Right ventricle myocardium inferior (tissue), 1 donor: ENCODE measurements at regions not wholly inside any gene's neighbourhood (a gene's known extent, or its start where the extent isn't known, plus 50 kb on each side); places are given as distances from the start of the nearest gene placed in this dataset.
"Not testable (repeated sequence)": the region's sequence is repeated elsewhere in the genome, so short reads cannot be mapped to it uniquely, and the experiment has no call there.

ENCODE experiments used
- ATAC-seq: fragments of 200-7000 bp; cut with Tn5 transposase; one replicate; pipeline ENCODE4 v1.9.1; 2020; ENCODE audit warnings: mild to moderate bottlenecking, moderate library complexity
- DNase-seq: peaks from one replicate; pipeline ENCODE4 v3.0.0; 2021; ENCODE audit errors: missing footprints
- intact Hi-C: fragments of 100-400 bp; cut with DNase I; formaldehyde crosslinking; loops from one replicate; pipeline ENCODE4 v1.11.0; 2022
- donor health status: DM: no; HTN: yes; CAD: no; lungs with severe emphysema.

DNA sequence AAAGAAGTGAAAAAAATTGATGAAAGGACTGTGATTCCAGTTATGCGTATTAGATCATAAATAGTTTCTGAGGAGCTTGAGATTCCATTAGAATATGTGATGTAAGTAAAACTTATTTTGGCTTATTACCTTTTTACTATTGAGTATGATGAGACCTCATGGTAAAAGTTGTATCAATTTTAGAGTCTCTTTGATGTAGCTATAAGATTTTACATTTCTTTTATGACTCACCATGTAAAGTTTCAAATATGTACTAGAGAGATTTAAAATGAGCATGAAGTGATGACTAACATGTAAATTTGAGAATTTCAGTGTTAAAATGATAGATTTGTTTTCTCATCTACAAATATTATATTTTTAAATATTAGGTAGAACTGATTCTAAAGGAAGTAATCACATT, 276.5 kb downstream of the OTUD1 start:
- intact Hi-C loops = no loop called here
- DNase-seq (no peak), ATAC-seq (no peak)

DNA sequence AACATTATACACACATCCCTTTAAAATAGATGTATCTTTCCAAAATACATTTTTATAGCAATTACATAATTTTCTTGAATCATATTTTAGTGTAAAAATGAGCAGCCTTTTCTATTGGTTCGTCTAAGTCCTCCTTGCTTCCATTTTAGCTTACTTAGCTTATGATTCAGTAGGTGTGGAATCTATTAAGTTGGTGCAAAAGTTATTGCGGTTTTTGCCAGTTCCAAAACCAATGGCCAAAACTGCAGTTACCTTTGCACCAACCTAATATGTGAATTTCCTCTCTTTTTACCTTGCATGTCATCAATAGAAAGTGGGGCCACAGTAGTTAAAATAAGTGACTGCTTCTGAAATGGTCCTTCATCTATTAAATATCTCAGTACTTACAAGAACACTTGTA, 279.0 kb downstream of the OTUD1 start:
- intact Hi-C loops = no loop called here
- ATAC-seq = no peak
- DNase-seq = no peak

DNA sequence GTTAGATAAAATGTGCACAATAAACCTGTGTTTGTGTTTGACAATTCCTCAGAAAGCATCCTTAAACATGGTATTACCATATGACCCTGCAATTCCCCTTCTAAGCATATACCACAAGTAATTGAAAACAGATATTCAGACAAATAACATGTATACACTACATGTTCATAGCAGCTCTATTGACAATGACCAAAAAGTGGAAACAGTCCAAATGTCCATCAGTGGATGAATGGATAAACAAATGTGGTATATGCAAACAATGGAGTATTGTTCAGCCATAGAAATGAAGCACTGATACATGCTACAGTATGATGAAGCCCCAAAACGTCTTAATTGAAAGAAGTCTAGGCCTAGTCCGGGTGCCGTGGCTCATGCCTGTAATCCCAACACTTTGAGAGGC, 280.1 kb downstream of the OTUD1 start:
- ATAC-seq = no peak
- intact Hi-C loops = no loop called here
- DNase-seq = no peak

DNA sequence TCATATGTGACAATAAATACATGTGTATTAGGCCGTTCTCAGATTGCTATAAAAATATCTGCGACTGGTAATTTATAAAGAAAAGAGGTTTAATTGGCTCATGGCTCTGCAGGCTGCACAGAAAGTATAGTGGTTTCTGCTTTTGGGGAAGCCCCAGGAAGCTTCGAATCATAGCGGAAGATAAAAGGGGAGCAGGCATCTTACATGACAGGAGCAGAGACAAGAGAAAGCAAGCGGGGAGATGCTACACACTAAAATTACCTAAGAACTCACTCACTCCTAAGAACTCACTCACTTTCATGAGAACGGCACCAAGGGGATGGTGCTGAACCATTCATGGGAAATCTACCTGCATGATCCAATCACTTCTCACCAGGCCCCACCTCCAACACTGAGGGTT, 284.9 kb downstream of the OTUD1 start:
- intact Hi-C loops = no loop called here
- DNase-seq (no peak), ATAC-seq (no peak)

DNA sequence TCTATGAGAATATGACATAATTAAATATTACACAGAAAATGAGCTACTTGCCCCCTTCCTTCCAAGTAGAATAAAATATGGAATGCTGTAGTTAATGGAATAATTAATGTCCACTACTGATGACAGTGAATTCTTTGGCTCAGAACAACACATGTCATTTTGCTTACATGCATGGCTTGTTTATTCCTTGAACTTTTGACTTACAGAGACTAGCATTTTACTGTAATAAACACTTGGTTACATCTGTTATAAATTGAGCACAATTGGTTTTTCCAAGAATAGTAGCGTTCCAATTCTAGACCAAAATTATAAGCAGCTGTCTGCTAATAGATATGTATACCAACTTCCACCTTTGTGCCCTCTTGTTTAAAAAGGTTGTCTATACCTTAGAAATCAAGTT, 286.7 kb downstream of the OTUD1 start:
- ATAC-seq = no peak
- intact Hi-C loops = no loop called here

DNA sequence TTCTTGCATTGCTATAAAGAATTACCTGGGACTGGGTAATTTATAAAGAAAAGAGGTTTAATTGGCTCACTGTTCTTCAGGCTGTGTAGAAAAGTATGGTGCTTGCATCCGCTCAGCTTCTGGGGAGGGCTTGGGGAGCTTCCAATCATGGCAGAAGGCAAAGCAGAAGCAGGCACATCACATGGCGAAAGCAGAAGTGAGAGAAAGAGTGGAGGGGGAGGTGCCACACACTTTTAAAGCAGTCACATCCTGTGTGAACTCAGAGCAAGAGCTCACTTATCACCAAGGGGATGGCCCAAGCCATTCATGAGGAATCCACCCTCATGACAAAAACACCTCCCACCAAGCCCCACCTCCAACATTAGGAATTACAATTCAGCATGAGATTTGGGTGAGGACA, 303.5 kb downstream of the OTUD1 start:
- intact Hi-C loops = no loop called here
- ATAC-seq = no peak

More for the DNA sequence above, 286.7 kb downstream of the OTUD1 start:
- no peak for DNase-seq

DNA sequence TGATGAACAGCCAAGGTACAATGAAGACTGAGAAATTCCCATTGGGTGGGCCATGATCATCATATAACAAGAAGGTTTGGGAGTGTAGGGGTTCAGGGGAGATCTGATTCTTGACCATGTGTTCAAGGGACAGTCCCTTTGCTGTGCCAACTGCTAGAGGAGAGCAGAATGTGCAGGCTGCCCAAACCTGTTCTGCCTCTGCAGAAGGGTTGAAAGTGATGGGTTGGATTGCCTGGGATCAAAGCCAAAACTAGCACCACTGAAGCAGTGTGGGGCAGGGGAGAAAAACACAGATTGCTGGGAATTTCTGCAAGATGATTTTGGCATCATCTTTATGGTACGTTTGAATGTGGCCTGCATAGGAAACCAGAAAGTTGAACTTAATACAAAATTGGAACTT, 303.9 kb downstream of the OTUD1 start:
- DNase-seq (no peak), ATAC-seq (no peak)
- intact Hi-C loops = no loop called here

More for the DNA sequence above, 303.5 kb downstream of the OTUD1 start:
- no peak for DNase-seq

DNA sequence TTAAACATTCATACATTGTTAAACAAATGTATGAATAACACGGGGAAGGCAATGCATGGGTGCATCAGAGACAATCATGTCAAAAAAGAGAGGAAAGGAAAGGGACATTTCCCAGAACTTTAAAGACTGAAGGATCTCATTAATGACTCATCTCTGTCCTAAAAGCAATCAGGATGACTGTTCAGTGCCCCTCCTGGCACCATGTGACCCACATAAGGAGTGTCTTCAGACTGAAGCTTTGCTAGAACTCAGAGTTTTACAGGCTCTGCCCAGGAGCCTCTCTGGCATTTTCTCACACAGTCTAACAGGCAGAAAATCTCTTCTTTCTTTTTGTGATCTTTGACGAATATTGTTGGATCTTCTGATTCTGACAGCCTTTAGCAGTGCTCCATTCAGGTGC, 315.3 kb downstream of the OTUD1 start:
- DNase-seq (no peak), ATAC-seq (no peak)

DNA sequence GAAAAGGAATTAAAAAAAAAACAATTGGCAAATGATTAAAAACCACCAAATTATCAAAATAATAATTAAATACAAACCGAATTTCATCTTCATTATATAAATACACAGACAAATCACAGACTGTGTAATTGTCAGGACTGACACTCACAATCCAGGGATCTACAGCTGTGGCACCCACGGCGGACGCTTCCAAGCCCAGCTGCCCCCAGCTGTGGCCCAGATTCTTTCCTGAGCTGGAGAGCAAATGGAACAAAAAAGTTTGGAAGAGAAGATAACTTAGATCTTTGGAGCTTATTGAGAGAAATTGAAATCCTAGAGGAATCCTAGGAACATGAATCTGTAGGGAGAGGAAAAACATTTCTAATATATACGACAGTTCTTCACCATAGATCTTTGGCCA, 316.1 kb downstream of the OTUD1 start:
- intact Hi-C loops = no loop called here
- ATAC-seq (no peak), DNase-seq (no peak)

More for the DNA sequence above, 315.3 kb downstream of the OTUD1 start:
- intact Hi-C loops = no loop called here

DNA sequence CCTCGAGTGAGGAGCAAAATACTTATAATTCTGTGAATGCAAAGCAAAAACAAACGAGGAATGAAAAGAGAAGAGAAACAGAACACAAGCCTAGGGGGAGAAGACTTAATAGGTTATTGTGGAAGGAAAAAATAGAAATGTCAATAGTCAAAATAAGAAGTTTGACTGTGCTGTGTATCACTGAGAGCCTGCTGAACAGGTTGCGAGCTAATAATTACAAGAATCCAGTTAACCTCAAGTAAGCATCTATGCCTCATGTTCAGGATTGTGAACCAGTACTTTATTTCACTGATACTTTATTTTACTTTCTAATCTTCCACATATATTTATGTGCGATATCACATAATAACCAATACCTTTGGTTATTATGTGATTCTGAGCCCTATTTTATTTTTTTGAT, 316.7 kb downstream of the OTUD1 start:
- DNase-seq (no peak), ATAC-seq (no peak)
- intact Hi-C loops = no loop called here

DNA sequence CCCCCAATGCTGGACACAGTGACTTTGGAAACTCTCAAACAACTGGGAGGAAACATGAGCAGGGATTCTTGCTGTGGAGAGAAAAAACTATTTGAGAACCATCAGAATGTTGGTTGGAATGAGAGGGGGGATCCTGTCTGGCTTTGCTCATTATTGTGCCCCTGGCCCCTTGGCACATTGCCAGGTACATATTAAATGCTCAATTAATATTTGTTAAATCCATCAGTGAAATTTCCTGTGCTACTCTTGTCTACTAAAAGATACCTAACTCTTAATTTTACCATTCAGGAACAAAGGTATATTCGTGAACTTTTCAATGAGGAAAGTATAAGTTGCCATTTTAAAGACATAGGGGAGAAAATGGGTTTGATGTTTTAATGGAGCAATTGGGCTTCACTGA, 329.4 kb downstream of the OTUD1 start:
- ATAC-seq = no peak
- intact Hi-C loops = no loop called here
- no peak for DNase-seq

DNA sequence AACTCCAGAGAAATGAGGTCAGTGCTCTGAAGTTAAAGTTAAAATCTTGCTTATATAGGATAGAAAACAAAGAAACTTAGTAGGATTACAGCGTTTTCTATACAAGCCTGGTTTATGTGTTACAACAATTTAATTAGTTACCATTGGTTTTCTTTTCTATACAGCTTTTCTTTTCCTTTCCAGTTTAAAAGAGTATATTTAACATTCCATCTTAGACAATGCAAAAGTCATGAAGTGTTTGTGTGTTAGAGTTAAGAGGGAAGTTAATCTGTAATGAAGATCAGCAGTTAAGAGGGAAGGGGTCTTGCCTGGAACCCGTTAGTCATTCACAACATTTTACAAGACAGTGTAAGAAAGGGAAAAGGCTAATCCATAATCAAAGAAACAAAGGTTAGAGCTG, 338.3 kb downstream of the OTUD1 start:
- DNase-seq (no peak), ATAC-seq (no peak)

DNA sequence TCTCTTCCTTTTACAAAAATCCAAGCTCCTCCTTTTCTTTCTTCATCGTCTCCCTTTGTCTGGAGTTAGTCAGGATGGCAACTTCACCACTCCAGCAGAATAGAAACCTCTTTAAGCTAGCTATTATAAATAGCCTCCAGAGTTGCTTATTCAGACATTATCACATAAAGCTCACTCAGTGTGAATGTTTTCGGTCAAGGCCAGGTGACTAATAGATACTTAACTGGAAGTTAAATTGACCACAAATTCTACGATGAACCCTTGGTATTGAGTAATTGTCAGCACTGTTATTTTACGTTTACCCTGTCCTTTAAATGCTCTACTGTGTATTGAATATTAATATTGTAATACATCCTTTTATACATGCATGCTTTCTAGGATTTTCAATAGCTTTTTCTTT, 340.4 kb downstream of the OTUD1 start:
- DNase-seq = no peak
- intact Hi-C loops = no loop called here
- no peak for ATAC-seq

More for the DNA sequence above, 338.3 kb downstream of the OTUD1 start:
- intact Hi-C loops = no loop called here

DNA sequence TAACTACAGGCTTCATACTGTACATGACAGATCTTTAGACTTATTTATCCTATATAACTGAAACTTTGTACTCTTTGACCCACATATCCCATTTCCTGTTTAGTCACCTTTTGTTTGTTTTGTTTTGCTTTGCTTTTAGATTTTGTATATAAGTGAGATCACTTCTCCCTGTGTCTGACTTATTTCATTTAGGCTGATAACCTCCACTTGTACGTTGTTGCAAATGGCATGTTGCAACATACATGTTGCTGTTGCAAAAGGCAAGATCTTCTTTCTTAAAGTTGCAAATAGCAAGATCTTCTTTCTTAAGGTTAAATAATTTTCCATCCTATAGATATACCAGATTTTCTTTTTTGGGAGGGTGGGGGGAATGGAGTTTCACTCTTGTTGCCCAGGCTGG, 341.5 kb downstream of the OTUD1 start:
- intact Hi-C loops = no loop called here
- ATAC-seq (no peak), DNase-seq (no peak)

DNA sequence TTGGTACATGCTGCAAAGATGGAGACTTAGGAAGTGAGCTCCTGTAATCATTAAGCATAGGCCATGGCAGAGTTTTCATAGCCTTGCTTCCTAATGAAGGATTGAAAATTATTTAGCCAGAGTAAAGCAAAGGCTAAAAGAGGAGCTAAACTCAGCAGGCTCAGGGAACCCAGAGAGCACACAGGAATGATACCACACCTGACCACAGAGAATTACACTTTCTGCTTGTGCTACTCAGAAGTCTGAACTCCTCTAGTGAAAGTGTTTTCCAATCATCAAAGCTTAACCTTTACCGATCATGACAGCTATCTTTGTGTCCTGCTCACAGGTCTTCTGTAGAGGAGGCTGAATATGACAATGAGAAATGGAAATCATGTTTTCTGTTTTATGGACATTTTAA, 347.7 kb downstream of the OTUD1 start:
- DNase-seq (no peak), ATAC-seq (no peak)
- intact Hi-C loops = no loop called here

DNA sequence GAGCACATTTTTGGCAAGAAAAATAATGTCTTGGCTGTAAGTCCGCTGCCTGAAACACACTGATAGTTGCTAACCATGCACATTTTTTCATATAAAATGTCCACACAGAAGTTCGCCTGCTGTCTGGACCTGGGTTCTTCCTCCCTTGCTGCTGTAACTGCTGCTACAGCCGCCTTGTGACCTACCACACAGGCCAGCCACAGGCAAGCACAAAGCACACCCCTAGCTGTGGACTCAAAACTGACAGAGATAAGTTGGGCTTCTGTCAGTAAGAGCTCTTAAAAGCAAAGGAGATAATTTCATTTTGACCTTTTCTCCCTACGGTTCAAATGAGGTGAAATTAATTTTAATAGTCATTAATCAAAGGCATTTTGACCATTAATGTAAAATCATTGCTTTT, 354.7 kb downstream of the OTUD1 start:
- intact Hi-C loops = no loop called here

DNA sequence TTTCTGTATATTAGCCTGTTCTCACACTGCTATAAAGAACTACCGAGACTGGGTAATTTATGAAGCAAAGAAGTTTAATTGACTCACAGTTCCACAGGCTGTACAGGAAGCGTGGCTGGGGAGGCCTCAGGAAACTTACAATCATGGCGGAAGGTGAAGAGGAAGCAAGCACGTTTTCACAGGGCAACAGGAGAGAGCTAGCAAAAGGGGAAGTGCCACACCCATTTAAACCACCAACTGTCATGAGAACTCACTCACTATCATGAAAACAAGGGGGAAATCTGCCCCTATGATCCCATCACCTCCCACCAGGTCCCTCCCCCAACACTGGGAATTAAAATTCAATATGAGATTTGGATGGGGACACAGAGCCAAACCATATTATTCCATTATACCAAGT, 358.6 kb downstream of the OTUD1 start:
- intact Hi-C loops, DNase-seq, ATAC-seq: not testable (repeated sequence)

More for the DNA sequence above, 354.7 kb downstream of the OTUD1 start:
- DNase-seq = no peak
- ATAC-seq = peak; percentile 63

DNA sequence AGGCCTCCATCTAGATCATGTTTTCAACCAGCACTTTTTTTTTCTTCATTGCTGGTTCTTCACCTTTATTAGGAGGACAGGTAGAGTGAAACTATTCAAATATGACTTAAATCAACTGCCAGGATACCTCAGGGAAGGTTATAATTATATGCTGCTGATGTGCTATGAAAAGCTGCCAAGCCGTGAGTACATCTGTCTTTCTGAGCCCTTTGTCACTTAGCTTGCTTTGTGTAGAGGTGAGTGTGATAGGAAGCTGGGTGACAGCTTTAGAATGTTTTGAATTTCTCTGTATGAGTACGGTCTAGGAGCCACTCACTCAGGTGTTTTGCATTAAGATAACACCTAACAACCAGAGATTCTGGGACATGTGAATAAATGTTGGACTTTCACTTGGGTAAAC, 365.2 kb downstream of the OTUD1 start:
- DNase-seq (no peak), ATAC-seq (peak; percentile 46)
- intact Hi-C loops = no loop called here

DNA sequence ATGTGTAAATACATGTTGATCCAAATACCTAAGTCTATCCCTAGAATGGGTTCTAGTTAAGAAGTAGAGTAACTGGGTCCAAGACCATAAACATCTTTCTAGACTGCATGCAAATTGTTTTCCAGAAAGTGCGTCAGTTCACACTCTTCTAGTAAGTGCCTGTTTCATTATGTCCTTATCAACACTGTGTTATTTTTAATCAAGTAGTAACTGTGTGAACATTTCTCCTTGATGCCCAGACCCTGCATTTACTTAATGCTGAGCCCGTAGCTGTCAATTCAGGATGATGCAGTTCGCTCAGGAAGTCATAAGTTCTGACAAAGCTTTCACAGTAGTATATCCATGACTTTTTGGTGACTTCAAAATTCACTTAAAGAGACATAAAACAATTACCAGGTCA, 374.8 kb downstream of the OTUD1 start:
- DNase-seq (no peak), ATAC-seq (no peak)
- intact Hi-C loops = no loop called here

DNA sequence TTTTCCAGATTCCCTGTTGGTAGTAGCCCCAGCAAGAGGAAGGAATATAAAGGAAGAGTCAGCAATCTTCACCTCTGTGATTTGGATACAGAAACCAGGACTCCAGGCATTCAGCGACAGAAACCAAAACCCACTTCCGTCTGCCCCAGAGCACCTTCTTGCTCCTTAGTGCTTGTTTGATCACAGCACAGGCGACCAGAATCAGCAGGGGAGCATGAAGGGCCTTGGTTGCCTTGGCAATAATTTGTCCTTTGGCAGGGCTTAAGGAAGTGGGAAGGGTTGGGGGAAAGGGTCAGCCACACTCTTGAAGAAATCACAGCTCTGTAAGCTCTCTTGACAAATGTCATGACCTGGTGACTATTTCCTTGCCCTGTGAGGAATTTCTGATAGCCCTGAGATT, 379.6 kb downstream of the OTUD1 start:
- intact Hi-C loops = no loop called here
- no peak for DNase-seq
- no peak for ATAC-seq

DNA sequence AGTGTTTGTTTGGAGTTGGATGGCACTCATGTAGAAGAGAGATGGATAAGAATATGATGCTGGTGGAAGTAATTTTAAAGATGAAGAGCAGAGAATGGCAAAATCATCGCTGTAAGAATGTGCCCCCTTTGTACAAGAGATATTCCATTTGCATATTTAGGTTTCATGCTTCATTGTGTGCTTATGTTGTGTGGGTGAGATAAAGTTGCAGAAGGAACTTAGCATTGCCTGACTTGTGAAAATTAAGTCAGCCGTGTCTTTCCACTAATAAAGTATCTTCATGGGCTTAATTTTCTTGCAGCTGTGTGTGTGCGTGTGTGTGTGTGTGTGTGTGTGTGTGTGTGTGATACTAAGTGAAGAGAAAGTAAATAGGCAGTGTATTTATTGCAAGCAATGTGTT, 381.9 kb downstream of the OTUD1 start:
- ATAC-seq = no peak
- no peak for DNase-seq
- intact Hi-C loops = no loop called here

DNA sequence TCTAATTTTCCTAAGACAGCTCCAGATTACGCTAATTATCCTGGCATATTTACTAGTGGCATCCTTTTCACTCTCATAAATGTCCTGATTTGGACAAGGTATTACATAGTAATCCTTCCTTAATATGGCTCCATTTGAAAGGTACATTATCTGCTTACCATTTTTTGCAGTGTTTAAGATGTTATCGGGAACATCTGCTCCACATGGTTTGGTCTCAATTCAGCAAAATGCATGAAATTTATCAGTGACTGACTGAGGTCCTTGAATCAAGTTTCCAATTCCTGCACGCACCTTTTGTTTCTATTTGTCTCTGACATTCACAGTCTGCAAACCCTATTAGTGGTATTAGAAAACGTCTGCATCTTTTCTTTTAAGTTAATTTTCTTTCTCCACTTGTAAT, 384.1 kb upstream of the KIAA1217 start:
- ATAC-seq = no peak
- intact Hi-C loops = no loop called here
- no peak for DNase-seq
